H9 (cell line): ENCODE measurements at regions not wholly inside any gene's neighbourhood (a gene's known extent, or its start where the extent isn't known, plus 50 kb on each side); places are given as distances from the start of the nearest gene placed in this dataset.

Source experiments
- DNase-seq: peaks from one replicate; pipeline ENCODE4 v3.0.0-alpha.2; 2017
- H2AFZ ChIP-seq: one replicate; pipeline ENCODE4 v1.6.1; 2013; ENCODE audit warnings: mild to moderate bottlenecking, low read length, control low read depth, moderate library complexity
- H2AK5ac ChIP-seq: 2 replicates; pipeline ENCODE4 v1.6.1; 2013; ENCODE audit warnings: low read length, control low read depth, mixed read lengths; ENCODE audit not compliant: insufficient read length
- H2BK120ac ChIP-seq: one replicate; pipeline ENCODE4 v1.6.1; 2013; ENCODE audit warnings: low read depth, mild to moderate bottlenecking, low read length, control low read depth, inconsistent platforms; ENCODE audit not compliant: poor library complexity, severe bottlenecking
- H2BK12ac ChIP-seq: 2 replicates; pipeline ENCODE4 v1.6.1; 2013; ENCODE audit warnings: low read length, control low read depth, mixed read lengths, low read depth; ENCODE audit not compliant: insufficient read length
- H2BK15ac ChIP-seq: 2 replicates; pipeline ENCODE4 v1.6.1; 2013; ENCODE audit warnings: low read depth, low read length, control low read depth
- H2BK20ac ChIP-seq: one replicate; pipeline ENCODE4 v1.6.1; 2013; ENCODE audit warnings: low read depth, mild to moderate bottlenecking, low read length, control low read depth, inconsistent platforms; ENCODE audit not compliant: poor library complexity, severe bottlenecking
- H2BK5ac ChIP-seq: 2 replicates; pipeline ENCODE4 v1.6.1; 2013; ENCODE audit warnings: low read length, control low read depth, mixed read lengths; ENCODE audit not compliant: insufficient read length
- H3K14ac ChIP-seq: 2 replicates; pipeline ENCODE4 v1.6.1; 2013; ENCODE audit warnings: low read length, control low read depth; ENCODE audit not compliant: insufficient read depth
- H3K18ac ChIP-seq: 2 replicates; pipeline ENCODE4 v1.6.1; 2013; ENCODE audit warnings: low read depth, mild to moderate bottlenecking, mixed read lengths, low read length, control low read depth; ENCODE audit not compliant: insufficient read length
- H3K23ac ChIP-seq: 2 replicates; pipeline ENCODE4 v1.6.1; 2013; ENCODE audit warnings: low read length, control low read depth, mixed read lengths, low read depth; ENCODE audit not compliant: insufficient read length
- H3K23me2 ChIP-seq: 2 replicates; pipeline ENCODE4 v1.6.1; 2013; ENCODE audit warnings: low read depth, mild to moderate bottlenecking, mixed read lengths, low read length, control low read depth; ENCODE audit not compliant: insufficient read length, poor library complexity, severe bottlenecking
- H3K27ac ChIP-seq: 2 replicates; pipeline ENCODE4 v1.5.1; 2013; ENCODE audit warnings: low read length, control low read depth, mixed read lengths, low read depth; ENCODE audit not compliant: insufficient read length
- H3K27me3 ChIP-seq: 2 replicates; pipeline ENCODE4 v1.6.1; 2013; ENCODE audit warnings: low read length, control low read depth, inconsistent platforms; ENCODE audit not compliant: insufficient read depth
- H3K4ac ChIP-seq: 2 replicates; pipeline ENCODE4 v1.6.1; 2013; ENCODE audit warnings: low read depth, mild to moderate bottlenecking, control low read depth, inconsistent platforms, low read length, moderate library complexity
- H3K4me1 ChIP-seq: 2 replicates; pipeline ENCODE4 v1.6.1; 2013; ENCODE audit warnings: low read length, control low read depth, inconsistent platforms; ENCODE audit not compliant: insufficient read depth
- H3K4me2 ChIP-seq: 2 replicates; pipeline ENCODE4 v1.6.1; 2013; ENCODE audit warnings: low read length, control low read depth, mixed read lengths; ENCODE audit not compliant: insufficient read length, insufficient read depth
- H3K56ac ChIP-seq: 2 replicates; pipeline ENCODE4 v1.6.1; 2013; ENCODE audit warnings: low read depth, mild to moderate bottlenecking, mixed read lengths, low read length, control low read depth; ENCODE audit not compliant: insufficient read length
- H3K79me1 ChIP-seq: 2 replicates; pipeline ENCODE4 v1.6.1; 2013; ENCODE audit warnings: low read depth, mild to moderate bottlenecking, moderate library complexity, low read length, control low read depth, inconsistent platforms; ENCODE audit not compliant: insufficient read depth, poor library complexity, severe bottlenecking
- H3K79me2 ChIP-seq: 2 replicates; pipeline ENCODE4 v1.6.1; 2013; ENCODE audit warnings: low read length, control low read depth, inconsistent platforms; ENCODE audit not compliant: insufficient read depth
- H3K9ac ChIP-seq: 2 replicates; pipeline ENCODE4 v1.6.1; 2013; ENCODE audit warnings: low read length, control low read depth, mixed read lengths; ENCODE audit not compliant: insufficient read length; ENCODE audit errors: extremely low read depth
- H3K9me3 ChIP-seq: one replicate; pipeline ENCODE4 v1.6.1; 2013; ENCODE audit warnings: low read depth, low read length, inconsistent platforms; ENCODE audit not compliant: control insufficient read depth
- H3T11ph ChIP-seq: one replicate; pipeline ENCODE4 v1.6.1; 2013; ENCODE audit warnings: mild to moderate bottlenecking, low read length, control low read depth, inconsistent platforms
- H4K20me1 ChIP-seq: one replicate; pipeline ENCODE4 v1.6.1; 2013; ENCODE audit not compliant: control insufficient read depth, insufficient read length, insufficient read depth
- H4K5ac ChIP-seq: 2 replicates; pipeline ENCODE4 v1.6.1; 2013; ENCODE audit warnings: low read depth, mild to moderate bottlenecking, mixed read lengths, low read length, control low read depth; ENCODE audit not compliant: insufficient read length
- H4K8ac ChIP-seq: replicated peaks from 2 replicates; pipeline ENCODE4 v1.6.1; 2013; ENCODE audit warnings: low read length, control low read depth, mixed read lengths, low read depth; ENCODE audit not compliant: insufficient read length
- H4K91ac ChIP-seq: 2 replicates; pipeline ENCODE4 v1.6.1; 2013; ENCODE audit warnings: low read depth, mild to moderate bottlenecking, moderate library complexity, mixed read lengths, low read length, control low read depth; ENCODE audit not compliant: insufficient read length
- H3K27ac Mint-ChIP-seq, 3 experiments: 2 replicates in 2 of 3; 3 replicates in 1 of 3; pipeline ENCODE4 v1.8.0; 2020 to 2021; ENCODE audit warnings: mixed read lengths in 3 of 3, mild to moderate bottlenecking in 1 of 3, moderate library complexity in 1 of 3
- H3K27me3 Mint-ChIP-seq: 2 replicates; pipeline ENCODE4 v1.8.0; 2021; ENCODE audit warnings: low read depth, mild to moderate bottlenecking, moderate library complexity, mixed read lengths
- H3K36me3 Mint-ChIP-seq, 3 experiments: 2 replicates in 2 of 3; 3 replicates in 1 of 3; pipeline ENCODE4 v1.8.0; 2020 to 2021; ENCODE audit warnings: low read depth in 3 of 3, mixed read lengths in 3 of 3; ENCODE audit not compliant: insufficient read depth in 1 of 3
- H3K4me1 Mint-ChIP-seq, 2 experiments: 2 replicates each; pipeline ENCODE4 v1.8.0; 2020; ENCODE audit warnings: mixed read lengths in 2 of 2
- H3K4me3 Mint-ChIP-seq, 2 experiments: 2 replicates in 1 of 2; 3 replicates in 1 of 2; pipeline ENCODE4 v1.8.0; 2020 to 2021; ENCODE audit warnings: mild to moderate bottlenecking in 2 of 2, mixed read lengths in 2 of 2, moderate library complexity in 1 of 2
- H3K9me3 Mint-ChIP-seq, 2 experiments: 2 replicates in 1 of 2; 3 replicates in 1 of 2; pipeline ENCODE4 v1.8.0; 2020; ENCODE audit warnings: mild to moderate bottlenecking in 2 of 2, mixed read lengths in 2 of 2, moderate library complexity in 1 of 2
- CTCF ChIP-seq: fragments of 200-600 bp; sonication (generic); conservative IDR thresholded peaks from 3 replicates; pipeline ENCODE4 v1.8.0; 2021; ENCODE audit warnings: antibody characterized with exemption, mild to moderate bottlenecking
- WGBS: extraction: QIAGEN DNeasy Blood & Tissue Kit; methylation state at CpG from one replicate; pipeline ENCODE4 v1.1.7; 2013; ENCODE audit warnings: missing lambda C conversion rate, low lambda C conversion rate, mixed read lengths; ENCODE audit not compliant: insufficient read length; ENCODE audit errors: extremely low coverage; 5-methylcytosine and 5-hydroxymethylcytosine counted together

GRCh38 chr3:180319461-180319860 lies 282.5 kb upstream of the TTC14 start:
- Histone ChIP-seq H3K23me2 (no peaks in the 10 kb centered on the region), H3K79me1 (no peaks in the 10 kb centered on the region), H3T11ph (no peak overlapping the region), H3K4me2 (no peak overlapping the region), H4K20me1 (no peaks in the 10 kb centered on the region), H2BK20ac (no peak overlapping the region), H3K4ac (no peak overlapping the region), H3K56ac (no peak overlapping the region), H4K8ac (no peak overlapping the region), H2AFZ (no peak overlapping the region), H3K23ac (no peak overlapping the region), H2BK12ac (no peak overlapping the region), H4K91ac (no peak overlapping the region), H2BK15ac (no peak overlapping the region), H3K9me3 (no peaks in the 10 kb centered on the region), H3K9ac (no peak overlapping the region), H2AK5ac (no peak overlapping the region), H4K5ac (no peak overlapping the region), H3K27me3 (no peaks in the 10 kb centered on the region), H3K18ac (no peak overlapping the region), H3K27ac (no peak overlapping the region), H3K4me1 (no peaks in the 10 kb centered on the region), H2BK5ac (no peak overlapping the region), H3K79me2 (no peaks in the 10 kb centered on the region), H3K14ac (no peak overlapping the region), H2BK120ac (no peak overlapping the region)
- H3K4me1 Mint-ChIP-seq = no peaks in the 10 kb centered on the region
- no peak for DNase-seq
- no peak overlapping the region for H3K27ac Mint-ChIP-seq
- no peak overlapping the region for H3K4me3 Mint-ChIP-seq
- H3K9me3 Mint-ChIP-seq = no peaks in the 10 kb centered on the region
- no peaks in the 10 kb centered on the region for H3K27me3 Mint-ChIP-seq
- TF ChIP-seq CTCF = no peak
- no CpG with 5 or more reads among the region's 2 CpGs for WGBS
- no peaks in the 10 kb centered on the region for H3K36me3 Mint-ChIP-seq
